ENCODE measurements at regions not wholly inside any gene's neighbourhood (a gene's known extent, or its start where the extent isn't known, plus 50 kb on each side); places are given as distances from the start of the nearest gene placed in this dataset.

DNA sequence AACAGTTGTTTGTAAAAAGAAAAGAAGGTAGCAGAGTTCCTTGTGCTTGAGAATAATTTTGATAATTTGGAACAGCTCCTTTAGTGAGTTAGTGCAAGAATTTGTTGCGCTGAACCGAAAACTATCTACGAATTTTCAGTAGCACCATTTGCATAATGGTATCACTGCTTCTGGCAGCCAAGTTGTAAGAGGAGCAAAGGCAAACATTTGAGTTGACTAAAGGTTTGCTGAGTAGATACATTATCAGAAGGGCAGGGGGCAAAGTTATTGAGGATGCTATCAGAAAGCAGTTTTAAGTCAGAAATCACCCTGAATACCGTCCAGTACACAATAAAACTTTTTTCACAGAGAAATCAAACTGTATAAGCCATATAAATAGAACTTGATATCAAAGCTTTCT lies 181.5 kb upstream of the MOCS2 start:
- no peak overlapping the region for H3K4ac ChIP-seq (ENCODE audit: low read depth, low read length)
- no peak overlapping the region for H2BK120ac ChIP-seq (ENCODE audit: insufficient read depth, low read length, poor library complexity)
- no peak overlapping the region for H4K8ac ChIP-seq (ENCODE audit: low read depth, low read length)
- no peak overlapping the region for H3K27ac ChIP-seq (ENCODE audit: low read depth, low read length)
- no peak overlapping the region for H3K4me2 ChIP-seq (ENCODE audit: low read length)
- no peaks in the 10 kb centered on the region for H3K36me3 ChIP-seq (ENCODE audit: control insufficient read depth in 1 of 2, insufficient read depth in 2 of 2, low read length in 2 of 2)
- no peak overlapping the region for H2BK5ac ChIP-seq (ENCODE audit: low read depth, low read length, poor library complexity)
- H2AFZ ChIP-seq (ENCODE audit: insufficient read depth, low read length, poor library complexity), result no peak overlapping the region
- H3K4me3 ChIP-seq (ENCODE audit: low read depth, low read length), result no peak overlapping the region
- WGBS (ENCODE audit: extremely low coverage, insufficient coverage, insufficient read length), result no CpG with 5 or more reads among the region's 4 CpGs
- H2AK5ac ChIP-seq (ENCODE audit: low read length), result no peak overlapping the region
- no peaks in the 10 kb centered on the region for H3K4me1 ChIP-seq (ENCODE audit: control insufficient read depth in 1 of 2, insufficient read depth in 2 of 2, low read length in 2 of 2)
- no peak overlapping the region for H3K18ac ChIP-seq (ENCODE audit: low read length)
- H3K79me2 ChIP-seq (ENCODE audit: control insufficient read depth, insufficient read depth, low read length, poor library complexity), result no peaks in the 10 kb centered on the region
- H4K91ac ChIP-seq (ENCODE audit: low read depth, low read length), result no peak overlapping the region
- H3K23ac ChIP-seq (ENCODE audit: low read length), result no peak overlapping the region
- no peaks in the 10 kb centered on the region for H3K27me3 ChIP-seq (ENCODE audit: insufficient read depth, low read length)
- H4K12ac ChIP-seq (ENCODE audit: low read depth, low read length), result no peak overlapping the region
- no peak for DNase-seq
- H3K14ac ChIP-seq (ENCODE audit: low read length), result no peak overlapping the region
- H3K9ac ChIP-seq (ENCODE audit: low read length), result no peak overlapping the region
- H3K79me1 ChIP-seq (ENCODE audit: low read length), result no peaks in the 10 kb centered on the region
- no peaks in the 10 kb centered on the region for H3K9me3 ChIP-seq (ENCODE audit: insufficient read depth, low read depth, low read length)
- no peak overlapping the region for H2BK12ac ChIP-seq (ENCODE audit: low read length)

DNA sequence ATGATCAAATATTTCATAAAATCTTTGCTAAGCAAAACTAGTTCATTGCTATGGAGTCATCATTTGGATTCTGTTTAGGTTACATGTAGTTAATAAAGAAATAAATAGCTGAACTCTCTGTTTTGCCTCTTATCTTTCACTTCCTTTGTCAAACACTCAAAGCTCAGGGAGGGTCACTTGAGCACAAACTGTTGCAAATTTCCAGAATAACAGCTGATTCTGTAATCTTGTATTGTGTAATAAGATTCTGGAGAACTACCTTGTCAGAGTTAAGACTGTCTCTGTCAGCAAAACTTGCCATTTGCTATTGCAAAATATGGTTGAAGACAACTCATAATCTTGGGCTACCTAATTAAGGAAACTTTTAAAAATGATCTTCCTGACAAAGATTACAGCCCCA lies 182.0 kb upstream of the MOCS2 start:
- Histone ChIP-seq H2BK120ac (ENCODE audit: insufficient read depth, low read length, poor library complexity) (no peak overlapping the region), H2AFZ (ENCODE audit: insufficient read depth, low read length, poor library complexity) (no peak overlapping the region), H3K27ac (ENCODE audit: low read depth, low read length) (no peak overlapping the region), H4K91ac (ENCODE audit: low read depth, low read length) (no peak overlapping the region), H3K14ac (ENCODE audit: low read length) (no peak overlapping the region), H3K36me3 (ENCODE audit: control insufficient read depth in 1 of 2, insufficient read depth in 2 of 2, low read length in 2 of 2) (no peaks in the 10 kb centered on the region), H3K4me3 (ENCODE audit: low read depth, low read length) (no peak overlapping the region), H3K27me3 (ENCODE audit: insufficient read depth, low read length) (no peaks in the 10 kb centered on the region), H3K23ac (ENCODE audit: low read length) (no peak overlapping the region), H3K9me3 (ENCODE audit: insufficient read depth, low read depth, low read length) (no peaks in the 10 kb centered on the region), H3K4me1 (ENCODE audit: control insufficient read depth in 1 of 2, insufficient read depth in 2 of 2, low read length in 2 of 2) (no peaks in the 10 kb centered on the region), H4K8ac (ENCODE audit: low read depth, low read length) (no peak overlapping the region), H2BK5ac (ENCODE audit: low read depth, low read length, poor library complexity) (no peak overlapping the region), H3K9ac (ENCODE audit: low read length) (no peak overlapping the region), H3K79me2 (ENCODE audit: control insufficient read depth, insufficient read depth, low read length, poor library complexity) (no peaks in the 10 kb centered on the region), H3K4ac (ENCODE audit: low read depth, low read length) (no peak overlapping the region), H3K79me1 (ENCODE audit: low read length) (no peaks in the 10 kb centered on the region), H3K4me2 (ENCODE audit: low read length) (no peak overlapping the region), H2AK5ac (ENCODE audit: low read length) (no peak overlapping the region), H3K18ac (ENCODE audit: low read length) (no peak overlapping the region), H2BK12ac (ENCODE audit: low read length) (no peak overlapping the region), H4K12ac (ENCODE audit: low read depth, low read length) (no peak overlapping the region)
- peak in 1 of 2 donors; percentile 53 for DNase-seq

DNA sequence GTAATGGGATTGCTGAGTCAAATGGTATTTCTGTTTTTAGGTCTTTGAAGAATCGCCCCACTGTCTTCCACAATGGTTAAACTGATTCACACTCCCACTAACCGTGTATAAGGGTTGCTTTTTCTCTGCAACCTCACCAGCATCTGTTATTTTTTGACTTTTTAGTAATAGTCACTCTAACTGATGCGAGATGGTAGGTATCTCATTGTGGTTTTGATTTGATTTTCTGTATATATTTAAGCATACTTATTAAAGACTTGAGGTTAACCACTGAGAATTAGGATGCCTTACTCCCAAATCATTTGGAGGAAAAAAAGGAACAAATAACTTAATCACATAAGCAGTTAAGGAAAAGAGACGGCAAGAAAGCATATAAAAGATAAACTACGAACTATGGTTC lies 181.6 kb upstream of the FST start:
- Histone ChIP-seq H3K9me3 (ENCODE audit: insufficient read depth, low read depth, low read length) (no peaks in the 10 kb centered on the region), H4K8ac (ENCODE audit: low read depth, low read length) (no peak overlapping the region), H4K91ac (ENCODE audit: low read depth, low read length) (no peak overlapping the region), H2BK120ac (ENCODE audit: insufficient read depth, low read length, poor library complexity) (no peak overlapping the region), H3K23ac (ENCODE audit: low read length) (no peak overlapping the region), H3K27ac (ENCODE audit: low read depth, low read length) (no peak overlapping the region), H3K18ac (ENCODE audit: low read length) (no peak overlapping the region), H3K79me1 (ENCODE audit: low read length) (no peaks in the 10 kb centered on the region), H3K79me2 (ENCODE audit: control insufficient read depth, insufficient read depth, low read length, poor library complexity) (no peaks in the 10 kb centered on the region), H2BK12ac (ENCODE audit: low read length) (no peak overlapping the region), H3K4ac (ENCODE audit: low read depth, low read length) (no peak overlapping the region), H2AK5ac (ENCODE audit: low read length) (no peak overlapping the region), H3K9ac (ENCODE audit: low read length) (no peak overlapping the region), H4K12ac (ENCODE audit: low read depth, low read length) (no peak overlapping the region), H3K27me3 (ENCODE audit: insufficient read depth, low read length) (no peaks in the 10 kb centered on the region), H3K14ac (ENCODE audit: low read length) (no peak overlapping the region), H3K36me3 (ENCODE audit: control insufficient read depth in 1 of 2, insufficient read depth in 2 of 2, low read length in 2 of 2) (no peaks in the 10 kb centered on the region), H2AFZ (ENCODE audit: insufficient read depth, low read length, poor library complexity) (no peak overlapping the region), H3K4me3 (ENCODE audit: low read depth, low read length) (no peak overlapping the region), H3K4me2 (ENCODE audit: low read length) (no peak overlapping the region), H2BK5ac (ENCODE audit: low read depth, low read length, poor library complexity) (no peak overlapping the region), H3K4me1 (ENCODE audit: control insufficient read depth in 1 of 2, insufficient read depth in 2 of 2, low read length in 2 of 2) (no peaks in the 10 kb centered on the region)
- DNase-seq, result no peak
- WGBS (ENCODE audit: extremely low coverage, insufficient coverage, insufficient read length), result no CpG with 5 or more reads among the region's 5 CpGs

DNA sequence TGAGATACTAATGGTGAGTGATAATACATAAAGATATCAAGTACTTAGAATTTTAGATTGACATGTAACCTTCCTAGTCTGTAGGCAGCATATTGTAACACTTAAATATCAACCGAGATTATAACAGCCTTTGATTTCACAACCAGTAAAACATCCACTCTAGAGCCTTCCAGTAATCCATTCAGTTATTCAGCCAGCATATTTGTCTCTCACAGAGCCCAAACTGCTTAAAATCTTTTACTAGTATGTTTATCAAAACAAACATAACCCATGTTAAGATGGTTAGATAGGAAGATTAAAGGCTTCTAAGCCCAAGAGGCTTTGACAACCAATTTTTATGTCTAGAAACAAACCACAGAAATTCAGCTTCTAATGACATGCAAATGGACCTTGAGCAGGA lies 177.9 kb upstream of the FST start:
- no peak overlapping the region for H3K27ac ChIP-seq (ENCODE audit: low read depth, low read length)
- H2BK120ac ChIP-seq (ENCODE audit: insufficient read depth, low read length, poor library complexity), result no peak overlapping the region
- no peak overlapping the region for H4K8ac ChIP-seq (ENCODE audit: low read depth, low read length)
- H3K4me1 ChIP-seq (ENCODE audit: control insufficient read depth in 1 of 2, insufficient read depth in 2 of 2, low read length in 2 of 2), result no peaks in the 10 kb centered on the region
- no peak overlapping the region for H3K23ac ChIP-seq (ENCODE audit: low read length)
- no peak overlapping the region for H2AFZ ChIP-seq (ENCODE audit: insufficient read depth, low read length, poor library complexity)
- no peak overlapping the region for H3K18ac ChIP-seq (ENCODE audit: low read length)
- no peak overlapping the region for H2BK12ac ChIP-seq (ENCODE audit: low read length)
- no peaks in the 10 kb centered on the region for H3K9me3 ChIP-seq (ENCODE audit: insufficient read depth, low read depth, low read length)
- H4K12ac ChIP-seq (ENCODE audit: low read depth, low read length), result no peak overlapping the region
- H3K36me3 ChIP-seq (ENCODE audit: control insufficient read depth in 1 of 2, insufficient read depth in 2 of 2, low read length in 2 of 2), result no peaks in the 10 kb centered on the region
- H2BK5ac ChIP-seq (ENCODE audit: low read depth, low read length, poor library complexity), result no peak overlapping the region
- H3K14ac ChIP-seq (ENCODE audit: low read length), result no peak overlapping the region
- no peak overlapping the region for H4K91ac ChIP-seq (ENCODE audit: low read depth, low read length)
- H3K4me2 ChIP-seq (ENCODE audit: low read length), result no peak overlapping the region
- no peaks in the 10 kb centered on the region for H3K27me3 ChIP-seq (ENCODE audit: insufficient read depth, low read length)
- H3K9ac ChIP-seq (ENCODE audit: low read length), result no peak overlapping the region
- peak in 1 of 2 donors; percentile 7 for DNase-seq
- no peaks in the 10 kb centered on the region for H3K79me2 ChIP-seq (ENCODE audit: control insufficient read depth, insufficient read depth, low read length, poor library complexity)
- no peak overlapping the region for H3K4me3 ChIP-seq (ENCODE audit: low read depth, low read length)
- whole genome bisulfite sequencing (ENCODE audit: extremely low coverage, insufficient coverage, insufficient read length), result no CpG with 5 or more reads among the region's 1 CpG
- no peak overlapping the region for H2AK5ac ChIP-seq (ENCODE audit: low read length)
- H3K4ac ChIP-seq (ENCODE audit: low read depth, low read length), result no peak overlapping the region
- H3K79me1 ChIP-seq (ENCODE audit: low read length), result no peaks in the 10 kb centered on the region

DNA sequence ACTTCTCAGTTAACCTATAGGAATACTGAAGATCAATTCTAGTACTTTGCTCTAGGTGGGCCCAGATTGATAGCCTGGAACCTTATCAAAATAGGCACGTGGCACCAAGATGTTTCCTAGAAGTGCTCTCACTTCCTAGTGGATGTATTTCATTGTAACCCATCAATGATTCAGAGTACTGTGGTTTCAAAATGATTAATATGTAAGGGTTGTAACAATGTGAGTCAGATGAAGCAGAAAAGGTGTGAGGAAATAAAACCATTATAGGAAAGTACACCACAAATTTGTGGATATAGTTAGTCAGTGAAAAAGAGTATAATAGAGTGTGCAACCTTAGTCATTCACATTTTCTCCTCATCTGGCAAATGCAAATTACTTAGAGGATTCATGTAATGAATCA lies 177.3 kb upstream of the FST start:
- WGBS (ENCODE audit: extremely low coverage, insufficient coverage, insufficient read length), result no CpG with 5 or more reads among the region's 1 CpG
- Histone ChIP-seq H2AK5ac (ENCODE audit: low read length) (no peak overlapping the region), H3K14ac (ENCODE audit: low read length) (no peak overlapping the region), H3K4me1 (ENCODE audit: control insufficient read depth in 1 of 2, insufficient read depth in 2 of 2, low read length in 2 of 2) (no peaks in the 10 kb centered on the region), H3K27me3 (ENCODE audit: insufficient read depth, low read length) (no peaks in the 10 kb centered on the region), H4K8ac (ENCODE audit: low read depth, low read length) (no peak overlapping the region), H3K36me3 (ENCODE audit: control insufficient read depth in 1 of 2, insufficient read depth in 2 of 2, low read length in 2 of 2) (no peaks in the 10 kb centered on the region), H3K79me1 (ENCODE audit: low read length) (no peaks in the 10 kb centered on the region), H2BK5ac (ENCODE audit: low read depth, low read length, poor library complexity) (no peak overlapping the region), H3K4me2 (ENCODE audit: low read length) (no peak overlapping the region), H3K23ac (ENCODE audit: low read length) (no peak overlapping the region), H2AFZ (ENCODE audit: insufficient read depth, low read length, poor library complexity) (no peak overlapping the region), H4K91ac (ENCODE audit: low read depth, low read length) (no peak overlapping the region), H3K4me3 (ENCODE audit: low read depth, low read length) (no peak overlapping the region), H4K12ac (ENCODE audit: low read depth, low read length) (no peak overlapping the region), H2BK120ac (ENCODE audit: insufficient read depth, low read length, poor library complexity) (no peak overlapping the region), H3K27ac (ENCODE audit: low read depth, low read length) (no peak overlapping the region), H3K79me2 (ENCODE audit: control insufficient read depth, insufficient read depth, low read length, poor library complexity) (no peaks in the 10 kb centered on the region), H3K18ac (ENCODE audit: low read length) (no peak overlapping the region), H3K4ac (ENCODE audit: low read depth, low read length) (no peak overlapping the region), H3K9me3 (ENCODE audit: insufficient read depth, low read depth, low read length) (no peaks in the 10 kb centered on the region), H2BK12ac (ENCODE audit: low read length) (no peak overlapping the region), H3K9ac (ENCODE audit: low read length) (no peak overlapping the region)
- DNase-seq, result no peak

Measured in trophoblast cell (in vitro differentiated cells and primary cell).